OCI-LY3 (cell line): ENCODE measurements at regions not wholly inside any gene's neighbourhood (a gene's known extent, or its start where the extent isn't known, plus 50 kb on each side); places are given as distances from the start of the nearest gene placed in this dataset.

Experiments
- H2AFZ ChIP-seq: fragments of 200-600, 300-600 bp; shearing (Covaris generic); 2 replicates; pipeline ENCODE4 v1.6.0; 2014; ENCODE audit warnings: antibody characterized with exemption, low read depth, low read length
- H3K27ac ChIP-seq: fragments of 200-600, 300-600 bp; sonication (generic); 2 replicates; pipeline ENCODE4 v1.5.1; 2014; ENCODE audit warnings: mild to moderate bottlenecking, low read length, moderate library complexity, mixed read lengths
- H3K27me3 ChIP-seq: fragments of 200-600, 300-600 bp; sonication (generic); 2 replicates; pipeline ENCODE4 v1.6.1; 2014; ENCODE audit warnings: low read depth, low read length, mixed read lengths
- H3K36me3 ChIP-seq: fragments of 200-600, 300-600 bp; sonication (generic); replicated peaks from 2 replicates; pipeline ENCODE3; 2014; ENCODE audit warnings: low read depth, low read length, mixed read lengths
- H3K4me1 ChIP-seq: fragments of 300-600, 200-600 bp; sonication (generic); 2 replicates; pipeline ENCODE4 v1.6.1; 2014; ENCODE audit warnings: low read length, mixed read lengths
- H3K4me2 ChIP-seq: fragments of 200-600, 300-600 bp; sonication (generic); 2 replicates; pipeline ENCODE4 v1.6.1; 2014; ENCODE audit warnings: low read length, mixed read lengths
- H3K4me3 ChIP-seq: fragments of 300-600, 200-600 bp; sonication (generic); 2 replicates; pipeline ENCODE4 v1.5.1; 2014; ENCODE audit warnings: antibody characterized with exemption, mild to moderate bottlenecking, low read length, moderate library complexity
- H3K79me2 ChIP-seq: fragments of 300-600, 200-600 bp; shearing (Covaris generic); 2 replicates; pipeline ENCODE4 v1.6.1; 2014; ENCODE audit warnings: mild to moderate bottlenecking, low read length, mixed read lengths
- H3K9ac ChIP-seq: fragments of 300-600, 200-600 bp; shearing (Covaris generic); 2 replicates; pipeline ENCODE4 v1.6.0; 2014; ENCODE audit warnings: mild to moderate bottlenecking, low read length, moderate library complexity
- H3K9me3 ChIP-seq: fragments of 200-600, 300-600 bp; shearing (Covaris generic); 2 replicates; pipeline ENCODE4 v1.6.1; 2014; ENCODE audit warnings: low read length, mixed read lengths; ENCODE audit not compliant: insufficient read depth
- H4K20me1 ChIP-seq: fragments of 200-600, 300-600 bp; sonication (generic); 2 replicates; pipeline ENCODE4 v1.6.1; 2016; ENCODE audit warnings: low read length, mixed read lengths; ENCODE audit not compliant: insufficient read depth
- EZH2phosphoT487 ChIP-seq: fragments of 200-600 bp; shearing (Covaris generic); IDR thresholded peaks from 2 replicates; pipeline ENCODE4 v1.6.1; 2018; ENCODE audit warnings: antibody characterized with exemption, mixed run types, low read depth
- TF ChIP-seq, protein P1 (sequence below): fragments of 200-600, 300-600 bp; sonication (generic); IDR thresholded peaks from 2 replicates; pipeline ENCODE4 v1.5.1; 2014; ENCODE audit warnings: antibody characterized with exemption, low read length, low read depth

DNA sequence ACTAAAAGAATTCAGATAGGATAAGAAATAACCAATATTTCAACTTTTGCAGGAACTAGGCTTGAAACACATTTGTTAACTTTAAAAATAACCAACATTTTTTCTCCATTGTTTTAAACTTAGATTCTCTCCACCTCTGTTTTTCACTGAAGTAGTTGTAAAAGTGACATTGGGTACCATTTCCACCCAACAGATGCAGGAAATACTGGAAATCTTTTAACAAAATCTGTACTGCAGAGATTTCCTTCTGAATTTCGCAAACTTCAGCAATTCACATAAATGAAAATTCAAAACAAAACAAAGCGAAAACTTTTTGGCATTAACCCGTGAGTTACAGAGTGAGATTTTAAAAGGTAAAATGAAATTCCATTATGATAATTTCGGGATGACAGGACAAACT, 731.7 kb downstream of the RFPL4B start:
- no peaks in the 10 kb centered on the region for H3K27me3 ChIP-seq
- H3K36me3 ChIP-seq = no peaks in the 10 kb centered on the region
- H3K79me2 ChIP-seq = no peaks in the 10 kb centered on the region
- H3K4me1 ChIP-seq = no peaks in the 10 kb centered on the region
- H3K27ac ChIP-seq = no peak overlapping the region
- no peak for TF ChIP-seq EZH2phosphoT487
- TF ChIP-seq, protein P1, sequence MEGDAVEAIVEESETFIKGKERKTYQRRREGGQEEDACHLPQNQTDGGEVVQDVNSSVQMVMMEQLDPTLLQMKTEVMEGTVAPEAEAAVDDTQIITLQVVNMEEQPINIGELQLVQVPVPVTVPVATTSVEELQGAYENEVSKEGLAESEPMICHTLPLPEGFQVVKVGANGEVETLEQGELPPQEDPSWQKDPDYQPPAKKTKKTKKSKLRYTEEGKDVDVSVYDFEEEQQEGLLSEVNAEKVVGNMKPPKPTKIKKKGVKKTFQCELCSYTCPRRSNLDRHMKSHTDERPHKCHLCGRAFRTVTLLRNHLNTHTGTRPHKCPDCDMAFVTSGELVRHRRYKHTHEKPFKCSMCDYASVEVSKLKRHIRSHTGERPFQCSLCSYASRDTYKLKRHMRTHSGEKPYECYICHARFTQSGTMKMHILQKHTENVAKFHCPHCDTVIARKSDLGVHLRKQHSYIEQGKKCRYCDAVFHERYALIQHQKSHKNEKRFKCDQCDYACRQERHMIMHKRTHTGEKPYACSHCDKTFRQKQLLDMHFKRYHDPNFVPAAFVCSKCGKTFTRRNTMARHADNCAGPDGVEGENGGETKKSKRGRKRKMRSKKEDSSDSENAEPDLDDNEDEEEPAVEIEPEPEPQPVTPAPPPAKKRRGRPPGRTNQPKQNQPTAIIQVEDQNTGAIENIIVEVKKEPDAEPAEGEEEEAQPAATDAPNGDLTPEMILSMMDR = no peak
- no peak overlapping the region for H3K9ac ChIP-seq
- H4K20me1 ChIP-seq = no peaks in the 10 kb centered on the region
- no peak overlapping the region for H2AFZ ChIP-seq
- no peak overlapping the region for H3K4me3 ChIP-seq
- no peaks in the 10 kb centered on the region for H3K9me3 ChIP-seq
- no peak overlapping the region for H3K4me2 ChIP-seq

- TF ChIP-seq, protein P1 = no peak
- TF ChIP-seq EZH2phosphoT487 = no peak
- H4K20me1 ChIP-seq = no peaks in the 10 kb centered on the region
- H3K4me2 ChIP-seq = no peak overlapping the region
- no peak overlapping the region for H3K9ac ChIP-seq
- no peaks in the 10 kb centered on the region for H3K9me3 ChIP-seq
- H3K36me3 ChIP-seq = no peaks in the 10 kb centered on the region
- H3K27ac ChIP-seq = no peak overlapping the region
- H3K4me3 ChIP-seq = no peak overlapping the region
- no peak overlapping the region for H2AFZ ChIP-seq
- no peaks in the 10 kb centered on the region for H3K4me1 ChIP-seq
- H3K27me3 ChIP-seq = no peaks in the 10 kb centered on the region
- no peaks in the 10 kb centered on the region for H3K79me2 ChIP-seq
These were observed 735.6 kb downstream of the RFPL4B start for GRCh38 chr6:113082745-113083144.

- Histone ChIP-seq H3K4me2 (no peak overlapping the region), H3K9ac (no peak overlapping the region)
- no peak for TF ChIP-seq EZH2phosphoT487
- TF ChIP-seq, protein P1 = no peak
These were observed 736.8 kb downstream of the RFPL4B start for GRCh38 chr6:113083947-113084346.

GRCh38 chr6:113089056-113089455, 741.9 kb downstream of the RFPL4B start:
- Histone ChIP-seq H3K36me3 (no peaks in the 10 kb centered on the region), H3K4me2 (no peak overlapping the region), H3K79me2 (no peaks in the 10 kb centered on the region), H3K9ac (no peak overlapping the region), H3K27ac (no peak overlapping the region), H3K4me3 (no peak overlapping the region), H3K9me3 (no peaks in the 10 kb centered on the region), H3K4me1 (no peaks in the 10 kb centered on the region), H2AFZ (no peak overlapping the region), H4K20me1 (no peaks in the 10 kb centered on the region), H3K27me3 (no peaks in the 10 kb centered on the region)
- TF ChIP-seq EZH2phosphoT487 = no peak
- TF ChIP-seq, protein P1 = 0 out of 2 replicates have a peak, but pooled peaks have one; percentile 12

More at GRCh38 chr6:113083947-113084346, 736.8 kb downstream of the RFPL4B start:
- no peaks in the 10 kb centered on the region for H3K9me3 ChIP-seq
- no peaks in the 10 kb centered on the region for H3K27me3 ChIP-seq
- no peak overlapping the region for H3K4me3 ChIP-seq
- H3K79me2 ChIP-seq = no peaks in the 10 kb centered on the region
- no peaks in the 10 kb centered on the region for H3K36me3 ChIP-seq
- H2AFZ ChIP-seq = no peak overlapping the region
- no peaks in the 10 kb centered on the region for H4K20me1 ChIP-seq
- no peaks in the 10 kb centered on the region for H3K4me1 ChIP-seq
- H3K27ac ChIP-seq = no peak overlapping the region
